NCI-H2171 (cell line): ENCODE measurements at regions not wholly inside any gene's neighbourhood (a gene's known extent, or its start where the extent isn't known, plus 50 kb on each side); places are given as distances from the start of the nearest gene placed in this dataset.

Experiments used
- DNase-seq: peaks from one replicate; lab custom pipeline; 2025; lab: John Stamatoyannopoulos, UW

DNA sequence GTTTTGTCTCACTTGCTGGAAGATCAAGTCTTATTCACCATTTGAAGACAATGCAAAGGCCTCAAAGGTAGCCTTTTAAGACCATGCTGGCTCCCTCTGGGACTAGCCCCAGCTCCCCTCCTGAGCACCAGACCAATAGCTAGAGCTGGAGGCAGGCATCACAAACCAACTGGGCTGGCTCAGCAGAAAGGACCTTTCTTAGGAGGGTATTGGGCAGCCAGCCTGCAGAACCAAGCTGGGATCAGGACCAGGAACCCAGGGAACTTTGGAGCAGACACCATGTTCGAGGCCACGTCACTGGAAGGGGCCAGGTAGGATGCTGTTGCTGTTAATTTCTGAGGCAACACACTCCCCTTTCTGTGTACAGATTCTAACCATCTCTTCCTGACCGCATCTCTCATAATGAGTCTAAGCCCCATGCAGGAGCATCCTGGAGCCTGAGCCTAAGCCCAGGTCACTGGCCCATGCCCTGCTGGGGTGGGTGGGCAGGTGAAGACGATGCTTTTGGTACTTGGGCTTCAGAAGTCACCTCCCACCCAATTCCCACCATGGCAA lies 81.4 kb upstream of the KLF13 start:
- DNase-seq: no peak

DNA sequence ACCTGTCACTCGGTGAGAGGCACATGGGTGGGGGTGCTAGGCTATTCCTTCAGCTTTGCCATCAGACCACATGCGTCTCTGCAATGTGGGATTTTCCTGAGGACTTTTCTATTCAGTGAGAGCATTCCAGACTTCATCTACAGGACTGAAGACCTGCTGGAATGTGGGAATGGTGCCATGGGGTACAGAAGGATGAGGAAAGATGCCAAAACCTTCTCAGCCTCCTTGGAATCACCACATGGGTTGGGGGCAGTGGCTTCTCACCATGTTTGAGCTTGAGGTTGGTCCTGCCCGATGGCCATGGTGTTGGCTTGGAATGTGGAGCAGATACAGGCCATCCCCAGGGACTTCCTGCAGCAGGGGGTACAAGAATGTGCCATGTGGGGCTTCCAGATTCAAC lies 80.9 kb upstream of the KLF13 start:
- DNase-seq: no peak

DNA sequence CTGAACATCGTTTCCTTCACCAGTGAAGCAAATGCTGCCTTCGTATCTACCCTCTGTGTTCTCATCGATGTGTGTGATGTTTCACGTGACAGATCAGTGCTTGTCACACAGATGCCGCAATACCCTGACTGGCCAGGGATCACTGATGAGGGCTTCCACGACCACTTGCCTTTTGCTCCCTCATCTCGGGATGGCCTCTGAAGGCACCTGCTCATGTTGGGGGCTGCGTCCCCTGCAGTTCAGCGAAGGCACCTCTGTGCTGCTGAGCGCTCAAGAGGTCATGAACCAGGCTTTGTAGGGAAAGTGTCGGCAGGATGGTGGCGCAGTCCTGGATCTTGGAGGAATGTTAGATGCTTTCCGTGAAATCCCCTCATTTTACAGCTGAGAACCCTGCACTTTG lies 79.2 kb upstream of the KLF13 start:
- no peak for DNase-seq

DNA sequence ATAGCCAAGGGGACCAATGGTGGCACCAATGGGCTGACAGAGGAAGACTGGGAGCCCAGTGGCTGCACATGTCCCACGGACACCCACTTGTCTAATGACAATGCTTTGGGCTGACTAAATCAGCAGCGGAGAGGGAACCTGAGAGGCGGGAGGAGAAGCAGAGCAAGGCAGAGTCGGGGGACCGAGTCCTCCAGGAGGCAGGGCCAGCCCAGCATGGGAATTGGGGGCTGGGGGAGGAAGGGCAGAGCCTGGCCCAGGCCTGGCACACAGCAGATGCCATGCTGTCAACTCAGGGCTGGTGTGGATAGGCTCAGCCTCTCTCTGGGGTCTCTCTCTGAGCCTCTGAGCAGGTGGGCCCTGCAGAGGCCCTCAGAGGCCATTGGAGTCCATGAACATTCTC lies 78.4 kb upstream of the KLF13 start:
- no peak for DNase-seq

DNA sequence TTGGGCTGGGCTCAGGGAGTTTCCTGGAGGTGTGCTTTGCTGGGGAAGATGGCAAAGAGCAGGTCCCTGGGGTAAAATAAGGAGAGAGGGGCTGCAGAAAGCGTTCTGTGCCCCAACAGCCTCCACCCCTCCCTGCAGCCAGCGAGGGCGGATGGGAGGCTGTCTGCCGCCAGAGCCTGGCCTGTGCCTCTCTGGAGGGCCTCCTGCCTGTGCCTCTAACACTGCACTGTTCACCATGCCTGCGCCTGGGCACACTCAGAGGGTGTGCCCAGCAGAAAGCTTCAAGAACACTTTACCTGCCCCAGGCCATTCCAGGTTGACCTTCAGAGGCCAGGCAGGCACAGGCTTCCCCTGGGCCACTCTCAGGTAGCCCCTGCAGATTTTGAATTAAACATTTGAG lies 77.7 kb upstream of the KLF13 start:
- DNase-seq: no peak

DNA sequence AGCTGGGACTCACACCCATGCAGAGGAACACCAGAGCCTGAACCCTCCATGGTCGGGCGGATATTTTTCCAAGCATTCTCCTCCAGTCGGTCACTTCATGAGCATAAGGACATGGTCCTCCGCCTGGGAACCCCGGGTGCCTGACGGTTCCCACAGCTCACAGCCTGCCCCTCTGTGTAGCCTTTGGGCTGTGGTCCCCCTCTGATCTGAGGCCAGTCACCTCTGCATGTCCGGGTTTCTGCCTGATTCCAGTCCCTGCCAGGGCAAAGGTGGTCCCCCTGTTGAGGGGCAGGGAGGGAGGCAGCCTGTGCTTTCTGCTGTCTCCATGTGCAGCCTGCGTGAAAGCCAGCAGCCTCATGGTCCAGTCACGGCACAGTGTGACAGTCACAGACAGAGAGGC lies 76.6 kb upstream of the KLF13 start:
- DNase-seq: no peak

DNA sequence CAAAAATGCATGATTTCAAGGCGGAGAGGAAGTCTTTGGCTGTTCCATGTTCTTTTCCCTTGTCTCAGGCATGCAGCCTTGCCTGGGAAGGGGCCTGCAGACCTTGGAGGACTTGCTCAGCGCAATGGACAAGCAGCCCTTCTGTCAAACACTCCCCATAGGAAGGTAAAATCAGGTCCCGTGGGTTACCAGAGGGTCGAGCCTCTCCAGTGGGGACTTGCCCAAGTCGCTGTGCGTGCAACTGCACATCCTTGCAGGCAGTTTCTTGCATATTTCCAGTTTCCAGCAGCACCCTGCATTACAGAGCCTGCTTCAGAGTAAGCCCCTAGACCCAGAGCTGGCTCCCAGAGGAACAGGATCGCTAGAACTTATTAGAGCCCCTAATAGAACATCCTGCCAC lies 75.5 kb upstream of the KLF13 start:
- no peak for DNase-seq

DNA sequence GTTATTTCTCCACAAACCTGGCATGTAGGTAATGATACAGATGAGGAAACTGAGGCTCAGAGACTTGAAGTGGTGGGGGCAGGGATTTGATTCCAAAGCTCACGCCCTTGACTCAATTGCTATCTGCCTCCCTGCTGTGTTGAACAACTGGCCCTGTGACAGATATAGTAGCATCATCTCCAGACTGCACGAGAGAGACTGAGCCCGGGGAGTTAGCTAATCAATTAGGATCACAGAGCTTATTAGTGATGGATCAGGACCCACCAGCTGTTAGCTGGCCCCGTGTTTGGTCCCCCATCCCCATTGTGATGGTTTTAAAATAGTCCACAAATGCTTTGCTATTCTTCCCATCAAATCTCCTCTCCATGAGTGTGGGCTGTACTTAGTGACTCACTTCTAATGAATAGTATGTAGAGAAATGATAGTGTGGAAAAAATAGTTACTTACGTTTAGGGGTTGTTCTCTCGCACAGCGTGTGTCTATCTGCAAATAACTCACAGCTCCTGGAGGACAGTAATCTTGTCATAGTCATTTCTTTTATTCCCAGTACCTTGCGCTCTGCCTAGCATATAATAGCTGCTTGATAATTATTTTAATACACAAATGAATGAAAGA lies 74.4 kb upstream of the KLF13 start:
- no peak for DNase-seq

DNA sequence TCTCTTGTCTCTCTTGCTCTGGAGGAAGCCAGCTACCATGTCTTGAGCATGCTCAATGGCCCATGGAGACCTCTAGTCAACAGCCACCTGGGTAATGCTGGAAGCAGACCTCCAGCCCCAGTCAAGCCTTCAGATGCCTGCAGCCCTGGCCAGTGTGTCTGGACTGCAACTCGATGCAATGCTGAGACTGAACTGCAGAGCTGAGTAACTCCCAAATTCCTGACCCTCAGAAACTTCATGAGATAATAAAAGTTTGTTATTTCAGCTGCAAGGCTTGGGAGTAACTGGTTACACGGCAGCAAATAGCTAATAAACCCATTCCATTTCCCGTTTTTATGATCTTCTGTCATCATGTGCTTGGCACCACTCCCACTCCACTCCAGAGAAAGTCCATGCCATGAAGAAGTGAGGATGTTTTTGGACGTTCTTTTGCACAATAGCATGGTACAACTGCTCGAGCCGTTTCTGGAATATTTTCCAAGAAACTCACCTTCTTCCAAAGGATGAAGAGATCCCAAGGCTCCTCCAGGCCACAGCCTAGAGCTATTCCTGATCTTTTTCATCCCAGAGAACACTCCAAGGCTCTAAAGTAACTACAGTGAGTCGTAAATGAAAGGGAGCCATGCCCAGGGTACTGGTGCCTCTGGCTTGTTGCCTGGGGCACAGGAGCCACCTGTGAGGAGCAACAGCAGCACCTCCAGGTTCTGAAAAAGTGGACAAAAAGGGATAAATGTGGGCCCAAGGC lies 72.0 kb upstream of the KLF13 start:
- DNase-seq: no peak

DNA sequence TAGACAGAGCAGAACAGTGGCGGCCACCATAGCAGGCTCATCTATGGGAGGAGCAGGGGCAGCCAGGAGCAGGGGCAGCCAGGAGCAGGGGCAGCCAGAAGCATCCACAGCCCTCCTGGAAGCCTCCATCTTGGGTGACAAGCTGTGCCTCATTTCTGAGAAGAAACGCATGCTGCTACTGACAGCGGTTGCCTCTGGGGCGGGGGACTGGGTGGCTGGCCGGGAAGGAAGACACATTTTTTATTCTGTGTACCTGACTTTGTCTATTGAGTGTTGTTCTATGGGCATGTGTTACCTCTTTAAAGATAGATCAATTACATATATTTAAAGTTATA lies 71.5 kb upstream of the KLF13 start:
- DNase-seq: no peak

DNA sequence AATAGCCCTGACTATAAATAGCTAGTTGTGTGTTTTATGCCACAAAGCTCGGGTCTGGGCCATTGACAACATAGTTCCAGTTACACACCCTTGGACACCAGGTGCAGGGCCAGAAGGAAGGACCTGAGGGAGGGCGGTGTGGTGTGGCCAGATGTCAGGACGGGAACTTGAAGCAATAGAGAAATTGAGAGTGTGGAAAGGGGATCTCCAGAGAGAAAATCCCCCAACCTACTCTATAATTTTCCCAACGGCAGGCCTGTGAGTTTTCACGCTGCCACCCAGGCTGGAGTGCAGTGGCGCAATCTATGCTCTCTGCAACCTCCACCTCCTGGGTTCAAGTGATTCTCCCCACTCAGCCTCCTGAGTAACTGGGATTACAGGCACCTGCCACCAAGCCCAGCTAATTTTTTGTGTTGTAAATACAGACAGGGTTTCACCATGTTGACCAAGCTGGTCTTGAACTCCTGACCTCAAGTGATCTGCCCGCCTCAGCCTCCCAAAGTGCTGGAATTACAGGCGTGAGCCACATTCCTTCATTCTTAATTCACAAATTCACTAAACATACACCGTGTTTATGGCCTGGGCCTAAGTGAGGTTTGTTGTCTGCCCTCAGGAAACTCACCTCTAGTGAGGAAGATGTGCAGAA lies 70.8 kb upstream of the KLF13 start:
- DNase-seq: no peak

DNA sequence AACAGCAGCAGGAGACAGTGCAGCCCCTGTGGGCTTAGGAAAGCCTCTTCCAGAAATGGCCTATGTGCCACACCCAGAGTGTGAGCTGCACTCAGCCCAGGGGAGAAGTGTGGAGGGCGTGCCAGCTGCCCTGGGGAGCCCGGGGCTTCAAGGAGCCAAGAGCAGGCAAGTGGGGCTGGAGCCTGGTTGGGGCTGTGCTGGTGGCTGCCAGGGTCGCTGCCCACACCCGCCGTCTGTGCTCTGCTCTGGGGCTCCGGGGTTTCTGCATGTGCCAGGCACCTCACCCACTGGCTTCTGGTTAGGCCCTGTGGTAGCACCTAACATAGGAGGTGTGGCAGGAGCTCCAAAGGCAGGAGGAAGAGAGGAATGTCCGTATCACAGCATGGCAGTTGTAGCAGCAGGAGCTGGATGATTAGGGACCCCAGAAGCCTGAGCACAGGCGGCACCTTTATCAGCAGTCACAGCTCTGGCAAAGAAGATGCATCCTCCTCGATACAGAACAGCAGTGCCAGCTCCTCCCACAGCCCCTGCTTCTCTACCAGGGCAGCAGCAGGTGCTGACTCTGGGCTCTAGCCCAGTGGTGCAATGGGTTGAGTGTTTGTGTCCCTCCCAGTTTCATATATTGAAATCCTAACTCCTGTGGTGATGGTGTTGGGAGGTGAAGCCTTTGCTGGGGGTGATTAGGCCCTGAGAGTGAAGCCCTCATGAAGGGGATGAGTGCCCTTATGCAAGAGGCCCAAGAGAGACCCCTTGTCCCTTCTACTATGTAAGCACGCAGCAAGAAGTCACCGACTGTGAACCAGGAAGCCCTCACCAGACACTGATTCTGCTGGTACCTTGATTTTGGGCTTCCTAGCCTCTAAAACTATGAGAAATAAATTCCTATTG lies 70.0 kb upstream of the KLF13 start:
- DNase-seq: no peak

DNA sequence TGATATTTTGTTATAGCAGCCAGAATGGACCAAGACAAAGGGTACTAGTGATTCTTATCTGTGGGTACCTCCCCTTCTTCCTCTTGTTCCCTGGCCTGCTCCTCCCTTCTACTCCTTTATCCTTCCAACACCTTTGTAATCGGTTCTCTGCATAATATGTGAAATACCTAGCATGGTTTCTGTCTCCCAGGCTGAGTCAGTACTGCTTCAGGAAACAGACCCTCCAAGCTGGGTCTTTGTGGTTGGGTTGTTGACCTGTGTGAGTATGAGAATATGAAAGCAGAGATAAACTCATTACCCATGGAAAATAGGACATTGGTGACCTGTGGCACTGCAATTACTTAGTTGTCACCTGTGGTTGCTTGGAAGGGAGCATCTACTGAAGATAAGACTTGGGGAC lies 69.3 kb upstream of the KLF13 start:
- DNase-seq: no peak

DNA sequence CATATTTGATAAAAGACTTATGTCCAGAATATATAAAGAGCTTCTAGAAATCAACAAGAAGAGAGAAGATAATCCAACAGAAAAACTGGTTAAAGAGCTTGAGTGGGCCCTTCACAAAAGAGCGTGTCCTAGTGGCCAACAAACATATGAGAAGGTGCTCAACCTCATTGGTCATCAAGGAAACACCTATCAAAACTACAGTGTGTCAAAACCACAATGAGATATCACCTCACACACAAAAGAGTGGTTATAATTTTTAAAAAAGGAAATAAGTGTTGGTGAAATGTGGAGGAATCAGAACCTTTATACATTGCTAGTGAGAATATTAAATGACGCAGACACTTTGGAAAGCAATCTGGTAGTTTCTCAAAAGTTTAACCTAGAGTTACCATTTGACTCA lies 68.4 kb upstream of the KLF13 start:
- no peak for DNase-seq

DNA sequence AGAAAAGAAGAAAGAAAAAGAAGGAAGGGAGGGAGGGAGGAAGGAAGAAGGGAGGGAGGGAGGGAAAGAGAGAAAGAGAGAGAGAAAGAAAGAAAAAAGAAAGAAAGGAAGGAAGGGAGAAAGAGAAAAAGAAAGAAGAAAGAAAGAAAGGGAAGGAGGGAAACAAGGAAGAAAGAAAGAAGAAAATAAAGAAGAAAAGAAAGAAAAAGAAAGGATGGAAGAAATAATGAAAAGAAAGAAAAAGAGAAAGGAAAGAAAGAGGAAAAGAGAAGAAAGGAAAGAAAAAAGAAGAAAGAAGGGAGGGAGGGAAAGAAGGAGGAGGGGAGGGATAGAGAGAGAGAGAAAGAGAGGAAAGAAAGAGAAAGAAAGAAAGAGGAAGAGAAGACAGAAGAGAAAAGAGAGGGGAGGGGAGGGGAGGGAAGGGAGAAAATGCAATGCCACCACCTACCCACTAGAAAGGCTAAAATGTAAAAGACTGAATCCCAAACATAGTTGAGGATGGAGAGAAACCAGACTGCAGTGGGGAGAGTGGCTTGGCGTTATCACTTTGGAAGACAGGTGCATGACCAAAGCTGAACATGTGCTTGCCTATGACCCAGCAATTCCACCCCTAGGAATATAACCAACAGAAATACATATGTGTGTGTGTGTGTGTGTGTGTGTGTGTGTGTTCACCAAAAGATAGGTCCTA lies 66.9 kb upstream of the KLF13 start:
- DNase-seq: no peak

DNA sequence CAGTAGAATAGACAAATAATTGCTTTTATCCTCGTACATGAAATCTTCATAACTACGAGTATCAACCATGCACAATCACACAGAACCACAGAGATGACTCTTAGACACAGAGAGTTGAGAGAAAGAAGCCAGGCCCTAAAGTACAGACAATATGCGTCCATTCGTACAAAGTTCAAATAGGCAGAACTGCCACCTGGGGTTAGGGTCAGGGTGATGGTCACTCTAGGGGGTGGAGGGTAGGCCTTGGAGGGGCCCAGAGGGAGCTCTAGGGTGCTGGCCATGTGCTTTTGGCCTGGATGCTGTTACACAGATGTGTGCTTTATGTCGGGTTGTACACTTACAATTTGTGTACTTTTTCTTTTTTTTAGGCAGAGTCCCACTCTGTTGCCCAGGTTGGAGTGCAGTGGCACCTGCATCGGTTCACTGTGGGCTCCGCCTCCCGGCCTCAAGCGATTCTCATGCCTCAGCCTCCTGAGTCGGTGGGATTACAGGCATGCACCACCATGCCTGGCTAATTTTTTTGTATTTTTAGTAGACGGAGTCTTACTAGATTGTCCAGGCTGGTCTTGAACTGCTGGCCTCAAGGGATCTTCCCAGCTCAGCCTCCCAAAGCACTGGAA lies 65.9 kb upstream of the KLF13 start:
- DNase-seq: no peak

DNA sequence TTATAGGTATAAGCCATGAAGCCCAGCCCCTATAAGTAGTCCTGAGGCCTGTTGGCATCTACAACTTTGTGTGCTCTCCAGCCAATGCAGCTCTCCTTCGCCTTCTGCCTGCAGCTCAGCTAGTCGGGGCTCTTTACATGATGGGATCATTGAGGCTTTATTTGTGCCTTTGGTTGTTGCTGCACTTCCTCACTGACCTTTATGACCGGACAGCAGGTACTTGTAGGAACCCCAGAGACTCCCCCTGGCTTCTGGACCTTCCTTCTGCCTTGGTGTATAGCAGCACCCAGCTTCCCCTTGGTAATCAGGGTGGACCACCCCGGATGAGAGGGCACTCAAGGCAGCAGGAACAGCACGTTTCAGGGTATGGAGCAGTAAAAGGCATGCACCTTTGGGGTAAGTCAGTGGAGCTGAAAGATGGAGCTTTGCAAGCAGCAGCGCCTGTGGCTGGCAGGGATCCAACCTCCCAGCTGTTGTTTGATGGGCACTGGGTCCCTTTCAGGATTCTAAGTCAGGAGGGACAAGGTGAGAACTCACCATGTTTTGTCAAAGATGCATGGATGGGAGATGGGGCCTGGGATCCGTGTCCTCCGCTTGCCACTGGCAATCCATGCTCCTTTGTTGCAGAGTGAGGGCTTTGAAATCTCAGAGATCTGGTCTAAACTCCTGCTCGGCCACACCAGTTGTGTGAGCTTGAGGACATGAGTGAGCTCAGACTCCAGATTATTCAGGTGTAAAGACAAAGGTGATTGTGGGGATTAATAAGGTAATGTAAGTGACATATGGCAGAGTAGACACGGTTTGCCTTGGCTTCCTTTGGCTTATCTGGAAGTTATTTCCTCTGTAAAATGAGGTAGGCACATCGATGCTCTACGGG lies 65.1 kb upstream of the KLF13 start:
- peak; percentile 41 for DNase-seq

DNA sequence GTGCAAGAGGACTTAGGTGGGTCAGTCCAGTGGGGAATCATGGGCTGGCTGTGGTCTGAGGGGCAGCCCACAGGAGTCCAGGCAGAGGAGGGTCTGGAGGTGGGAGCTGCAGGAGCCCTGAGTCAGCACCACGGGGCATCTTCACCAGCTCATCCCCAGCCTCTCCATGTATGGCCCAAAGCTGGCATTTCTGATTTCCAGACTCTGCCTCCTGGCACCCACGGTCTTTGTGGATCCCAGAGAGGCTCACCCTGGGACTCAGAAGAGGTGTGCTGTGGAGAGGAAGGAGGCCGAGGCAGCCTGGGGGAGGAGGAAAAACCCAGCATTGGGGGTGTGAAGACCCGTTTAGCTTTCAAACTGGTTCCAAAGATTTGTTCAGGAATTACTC lies 64.5 kb upstream of the KLF13 start:
- DNase-seq: no peak

DNA sequence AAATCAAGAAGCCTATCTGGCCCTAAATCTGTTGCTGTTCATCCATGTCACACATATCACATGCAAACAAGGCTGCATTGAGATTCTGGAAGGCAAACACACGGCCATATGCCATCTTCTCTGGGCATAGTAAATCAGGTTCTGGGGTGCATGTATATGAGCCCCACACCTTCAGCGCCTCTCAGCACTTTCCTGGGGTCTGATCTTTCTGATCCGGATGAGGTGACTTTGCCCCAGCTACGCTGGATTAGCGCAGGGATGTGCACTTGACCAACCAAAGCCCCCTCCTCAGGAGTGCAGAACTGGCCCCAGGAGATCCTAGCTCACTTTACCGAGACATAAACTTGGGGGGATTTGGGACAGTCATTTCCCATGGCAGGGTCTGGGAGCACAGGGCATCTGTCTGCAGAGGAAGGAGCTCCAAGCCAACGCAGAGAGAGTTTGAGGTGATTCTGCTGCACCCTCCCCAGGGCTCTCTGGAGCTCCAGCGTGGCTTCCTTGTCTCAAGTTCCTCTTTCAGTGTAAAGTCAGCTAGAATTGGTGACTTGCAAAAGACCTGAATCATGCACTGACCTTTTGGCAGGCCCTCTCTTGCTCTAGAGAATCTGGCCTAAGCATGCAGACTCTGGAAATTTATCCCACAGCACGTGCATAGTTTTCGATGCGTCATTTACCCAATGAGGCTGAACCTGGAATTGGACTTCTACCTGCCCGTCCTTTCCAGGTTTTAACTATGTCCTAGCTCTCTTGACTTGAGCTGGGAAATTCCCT lies 63.5 kb upstream of the KLF13 start:
- no peak for DNase-seq
